NB4 (cell line): ENCODE measurements at regions not wholly inside any gene's neighbourhood (a gene's known extent, or its start where the extent isn't known, plus 50 kb on each side); places are given as distances from the start of the nearest gene placed in this dataset.

Source experiments
- DNase-seq: peaks from one replicate; pipeline ENCODE4 v3.0.0; 2010; ENCODE audit warnings: low read depth
- H3K4me3 ChIP-seq: one replicate; pipeline ENCODE4 v1.5.1; 2011; ENCODE audit warnings: mild to moderate bottlenecking, low read depth, low read length, moderate library complexity
- CTCF ChIP-seq: IDR thresholded peaks from one replicate; pipeline ENCODE4 v1.5.1; 2012; ENCODE audit warnings: low read depth, low read length
- MAX ChIP-seq: IDR thresholded peaks from 2 replicates; pipeline ENCODE4 v1.6.1; 2011; ENCODE audit warnings: low read depth, low read length
- POLR2A ChIP-seq: IDR thresholded peaks from 2 replicates; pipeline ENCODE4 v1.6.1; 2011; ENCODE audit warnings: mild to moderate bottlenecking; ENCODE audit not compliant: insufficient read length; ENCODE audit errors: extremely low read depth

- H3K4me3 ChIP-seq = no peak overlapping the region
- no peak for DNase-seq
- TF ChIP-seq MAX = no peak
- TF ChIP-seq CTCF = no peak
- no peak for TF ChIP-seq POLR2A
These were observed 55.0 kb upstream of the TOPAZ1 start for GRCh38 chr3:44186712-44187111.
